T47D (cell line): ENCODE measurements at regions not wholly inside any gene's neighbourhood (a gene's known extent, or its start where the extent isn't known, plus 50 kb on each side); places are given as distances from the start of the nearest gene placed in this dataset.
"Not testable (repeated sequence)": the region's sequence is repeated elsewhere in the genome, so short reads cannot be mapped to it uniquely, and the experiment has no call there.

Experiments
- DNase-seq, 2 experiments: peaks; one replicate each; pipeline versions ENCODE4 v3.0.0 to v3.0.0-alpha.2; 2011 to 2012; ENCODE audit warnings: low read depth in 1 of 2, low spot score in 1 of 2
- JUND ChIP-seq: IDR thresholded peaks from 2 replicates; pipeline ENCODE4 v1.6.1; 2012; ENCODE audit warnings: low read depth
- in situ Hi-C: cut with HindIII; loops from 2 replicates; pipeline ENCODE4 v1.10.0; 2016; ENCODE audit warnings: low sequenced_read_pairs, low pct_unique_long_range_greater_than_20kb

DNA sequence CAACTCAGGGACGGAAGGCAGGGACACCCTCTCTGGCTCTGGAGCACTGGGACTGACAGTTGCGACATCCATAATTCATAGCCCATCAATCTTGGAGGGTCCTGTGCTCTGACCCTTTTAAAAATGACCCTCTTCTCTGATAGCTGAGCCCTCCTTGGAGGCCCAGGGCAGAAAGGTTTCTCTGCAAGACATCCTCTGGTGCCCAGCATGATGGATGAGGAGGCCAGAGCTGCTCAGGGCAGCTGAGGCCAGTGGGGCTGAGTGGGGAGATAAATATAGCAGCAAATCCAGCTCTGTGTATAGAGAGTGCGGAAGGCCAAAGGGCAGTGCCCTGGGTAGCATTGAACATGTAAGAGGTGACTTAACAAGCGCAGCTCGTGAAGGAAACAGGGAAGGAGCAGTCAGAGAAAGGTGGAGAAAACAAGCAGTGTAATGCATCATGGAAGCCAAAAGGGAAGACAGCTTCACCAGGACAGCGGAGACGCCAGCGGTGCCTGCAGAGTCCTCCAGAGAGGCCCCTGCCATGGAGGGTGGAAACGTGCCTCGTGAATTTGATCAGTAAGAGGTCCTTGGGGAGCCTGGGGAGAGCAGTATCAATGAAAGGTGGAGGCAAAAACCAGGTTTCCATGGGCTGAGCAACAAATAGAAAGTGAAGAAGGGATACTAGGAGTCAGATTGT lies 50.4 kb upstream of the FMOD start:
- in situ Hi-C loops: no loop called here
- DNase-seq: no peak
- no peak for TF ChIP-seq JUND

DNA sequence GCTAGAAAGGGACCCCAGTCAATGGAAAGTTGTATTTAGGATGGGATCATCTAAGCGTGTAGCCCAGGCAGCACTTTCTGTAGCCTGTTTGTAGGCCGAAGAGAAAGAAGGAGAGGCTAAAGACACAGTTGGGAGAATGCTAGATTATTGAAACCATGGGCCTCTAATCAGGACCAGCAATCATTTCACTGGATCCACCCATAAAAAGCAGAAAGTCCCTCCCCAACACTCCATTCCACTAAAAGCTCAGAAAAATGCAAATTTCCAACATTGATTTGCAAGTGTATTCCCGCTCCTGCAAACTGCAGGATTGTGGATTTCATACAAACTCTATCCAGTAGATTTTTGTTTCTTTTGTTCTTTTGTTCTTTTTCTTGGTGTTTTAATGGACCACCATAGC lies 51.2 kb upstream of the FMOD start:
- in situ Hi-C loops: no loop called here
- TF ChIP-seq JUND: no peak
- DNase-seq: no peak

DNA sequence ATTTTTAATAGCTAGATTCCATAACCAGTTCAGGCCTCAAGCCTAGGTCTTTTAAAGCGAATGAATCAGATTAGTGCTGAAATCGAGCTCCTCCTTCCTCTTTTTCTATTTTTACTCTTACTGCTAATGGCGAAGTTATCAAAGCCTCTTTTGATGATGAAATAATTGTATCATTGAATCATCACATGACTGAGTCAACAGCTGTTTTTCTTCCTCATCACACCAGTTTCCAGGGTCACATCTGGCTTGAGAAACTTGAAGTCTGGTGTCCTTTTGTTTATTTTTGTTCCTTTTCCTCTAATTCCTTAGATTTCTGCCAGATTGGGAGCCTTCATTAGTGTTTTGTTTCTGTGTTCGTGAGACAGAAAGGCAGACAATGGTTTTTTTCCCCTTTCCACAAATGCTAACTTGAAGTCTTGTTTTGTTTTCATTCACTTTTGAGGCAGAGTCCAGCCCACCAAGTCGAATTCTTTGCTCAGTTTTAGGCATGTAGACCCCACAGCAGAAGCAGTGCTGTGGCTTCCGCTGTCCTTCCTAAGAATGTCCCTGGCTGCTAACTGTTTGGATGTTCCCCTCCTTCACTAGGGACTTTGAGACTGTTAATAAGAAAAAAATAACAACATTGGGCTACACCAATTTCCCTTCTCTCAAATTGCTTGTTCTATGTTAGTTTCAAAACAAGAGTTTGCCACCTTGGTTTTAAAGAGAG lies 51.9 kb upstream of the FMOD start:
- in situ Hi-C loops: no loop called here
- TF ChIP-seq JUND: no peak

DNA sequence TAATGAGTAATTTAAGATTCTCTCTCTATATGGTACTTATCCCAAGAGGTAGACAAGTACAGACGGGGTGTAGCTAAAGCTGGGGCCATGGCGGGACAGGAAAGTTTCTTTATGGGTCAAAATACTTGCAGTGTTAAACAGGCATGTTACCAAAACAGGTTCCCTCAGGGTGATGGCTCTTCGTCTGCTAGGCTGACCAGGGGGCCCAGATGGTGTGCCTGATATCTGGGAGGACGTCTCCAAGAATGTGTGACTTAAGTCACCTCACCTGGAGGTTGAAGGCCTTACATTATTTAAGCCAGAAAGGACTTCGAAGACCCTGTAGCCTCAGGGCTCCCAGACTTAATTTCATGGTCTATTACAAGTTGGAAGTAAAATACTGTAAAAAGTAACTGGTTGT lies 52.7 kb upstream of the FMOD start:
- in situ Hi-C loops: no loop called here
- no peak for TF ChIP-seq JUND
- no peak for DNase-seq

More for the DNA sequence above, 51.9 kb upstream of the FMOD start:
- no peak for DNase-seq

DNA sequence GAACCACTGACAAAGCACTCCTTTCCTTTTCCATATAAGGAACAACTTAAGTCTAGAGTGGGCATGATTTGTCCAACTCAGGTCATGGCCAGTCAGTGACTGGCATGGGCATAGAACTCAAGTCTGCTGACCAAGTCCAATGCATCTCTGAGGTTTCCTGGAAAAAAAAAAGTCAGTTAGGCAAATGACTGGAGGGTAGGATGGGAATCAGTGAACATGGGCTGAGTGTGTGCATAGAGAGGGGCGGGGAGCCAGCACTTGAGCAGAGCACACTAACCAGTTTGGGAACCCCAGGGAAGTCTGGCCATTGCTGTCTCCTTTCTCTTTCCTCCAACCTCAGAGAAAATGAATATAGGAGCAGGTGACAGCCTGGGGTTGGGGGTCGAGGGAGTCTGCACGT lies 53.6 kb upstream of the FMOD start:
- no peak for DNase-seq
- no peak for TF ChIP-seq JUND
- in situ Hi-C loops: no loop called here

DNA sequence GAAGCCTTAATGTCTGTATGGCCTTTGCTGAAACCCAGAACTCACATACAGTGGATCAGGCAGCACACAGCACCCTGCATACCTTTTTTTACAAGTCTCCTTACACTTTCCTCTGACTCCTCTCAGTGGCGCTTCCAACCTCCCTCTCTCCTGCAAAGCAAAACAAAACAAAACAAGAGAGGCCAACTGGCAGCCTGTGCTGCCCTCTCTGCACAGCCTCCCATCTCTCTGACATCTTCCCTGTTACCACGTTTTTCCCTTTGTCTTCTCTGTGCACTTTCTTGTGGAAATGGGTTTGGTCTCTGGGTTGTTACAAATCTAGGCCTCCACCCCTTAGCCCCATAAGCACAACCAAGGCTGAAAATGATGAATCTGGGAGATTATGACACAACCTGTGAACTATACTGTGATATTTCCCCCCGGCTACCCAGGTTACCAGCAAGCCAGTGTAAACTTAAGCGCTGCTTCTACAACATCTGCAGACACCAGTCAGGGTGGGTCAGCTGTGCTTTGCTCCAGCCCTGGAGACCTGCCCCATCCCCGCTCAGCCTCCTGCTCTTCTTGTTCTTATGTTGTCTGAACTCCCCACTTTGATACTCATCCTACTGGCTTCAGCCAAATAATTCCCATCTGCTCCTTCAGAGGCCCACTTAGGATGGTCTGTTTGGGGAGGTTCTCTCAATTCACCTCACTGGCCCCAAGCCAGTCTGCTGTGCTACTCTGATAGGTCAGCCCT lies 54.9 kb upstream of the FMOD start:
- no peak for DNase-seq
- in situ Hi-C loops: no loop called here
- TF ChIP-seq JUND: no peak

DNA sequence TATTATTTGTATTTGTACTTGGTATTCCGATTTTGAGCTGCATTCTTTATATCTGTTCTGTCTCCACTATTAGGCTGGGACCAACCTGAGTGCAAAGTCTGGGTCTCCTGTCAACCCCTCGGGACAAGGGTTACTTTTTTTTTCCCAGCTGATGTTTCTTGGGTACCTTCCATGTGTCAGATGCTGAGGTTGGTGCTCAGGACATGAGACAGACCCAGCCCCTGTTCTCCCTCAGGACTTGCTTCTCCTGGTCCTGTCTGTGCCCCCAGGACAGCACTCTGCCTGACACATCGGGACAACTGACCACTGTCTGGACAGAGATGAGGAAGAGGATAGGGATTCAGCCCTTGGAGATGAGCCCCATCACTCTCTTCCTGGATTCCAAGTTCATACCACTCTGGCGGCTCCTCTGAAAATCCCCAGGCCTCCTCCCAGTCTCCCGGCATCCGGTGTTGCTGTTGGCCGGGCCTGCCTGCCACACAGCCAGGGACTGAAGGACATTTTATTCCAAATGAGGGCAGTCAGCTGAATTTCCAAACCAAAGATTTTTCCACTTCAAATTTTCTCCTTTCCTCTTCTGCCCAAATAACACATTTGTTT lies 55.6 kb upstream of the FMOD start:
- in situ Hi-C loops: no loop called here
- TF ChIP-seq JUND: no peak
- DNase-seq: no peak

DNA sequence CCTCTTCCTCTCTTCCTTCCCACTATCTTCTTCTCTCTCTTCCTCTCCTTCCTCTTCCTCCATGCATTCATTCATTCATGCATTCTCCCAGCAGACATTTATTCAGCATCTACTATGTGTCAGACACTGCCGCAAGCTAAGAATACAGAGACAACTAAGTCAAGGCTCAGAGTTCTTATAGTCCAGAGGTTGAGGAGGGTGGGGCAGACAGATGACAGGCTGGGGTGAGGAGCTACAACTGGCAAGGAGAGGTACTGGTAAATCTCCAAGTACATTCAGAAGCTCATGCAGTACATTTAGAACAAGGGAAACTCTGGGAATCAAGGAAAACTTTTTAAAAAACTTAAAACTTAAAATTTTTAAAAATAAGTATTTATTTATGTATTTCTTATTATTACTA lies 56.4 kb upstream of the FMOD start:
- DNase-seq: no peak
- in situ Hi-C loops: no loop called here
- TF ChIP-seq JUND: no peak

DNA sequence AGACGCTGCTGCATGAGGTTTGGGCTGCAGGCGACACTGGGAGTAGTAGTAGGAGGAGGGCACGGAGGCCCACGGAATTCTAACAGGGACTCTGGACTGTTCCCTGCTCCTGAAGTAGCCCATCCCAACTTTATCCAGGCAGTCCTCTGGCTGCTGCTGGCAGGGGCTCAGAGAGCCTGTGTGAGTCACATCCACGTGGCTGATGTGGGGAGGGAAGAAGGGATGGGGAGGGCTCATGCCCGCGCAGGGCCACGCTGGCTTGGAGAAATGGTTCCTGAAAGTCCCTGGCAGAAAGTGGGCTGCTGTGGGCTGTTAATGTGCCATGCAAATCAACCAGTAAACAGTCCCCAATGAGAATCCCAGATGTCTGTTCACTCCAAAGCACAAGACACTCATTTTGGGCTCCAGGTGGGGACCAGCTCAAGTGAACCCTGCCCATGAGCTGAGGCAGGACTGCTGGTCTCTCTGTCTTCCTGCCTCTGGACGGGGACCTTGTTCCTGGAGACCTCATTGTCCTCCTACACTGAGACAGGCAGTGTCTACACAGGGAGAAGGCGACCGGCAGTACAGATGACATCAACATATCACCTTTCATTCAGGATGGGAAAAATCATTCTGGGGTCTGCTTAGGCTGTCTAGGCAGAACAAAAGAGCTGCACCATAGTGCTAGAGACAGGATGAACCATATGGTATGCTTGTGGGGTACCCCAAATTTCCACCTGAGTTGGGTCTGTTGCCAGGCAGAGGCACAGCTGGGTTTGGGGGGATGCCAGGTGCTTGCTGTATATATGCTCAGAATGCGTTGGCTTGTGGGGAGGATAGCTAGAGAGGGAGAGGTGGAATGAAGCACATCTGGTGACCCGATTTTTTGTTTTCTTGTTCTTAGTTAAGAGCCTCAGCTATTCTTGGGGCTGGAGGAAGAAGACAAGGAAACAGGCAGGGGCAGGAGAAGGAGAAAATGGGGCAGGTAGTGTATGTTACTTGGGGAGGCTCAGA lies 57.9 kb upstream of the FMOD start:
- no peak for DNase-seq
- in situ Hi-C loops: no loop called here
- TF ChIP-seq JUND: no peak

DNA sequence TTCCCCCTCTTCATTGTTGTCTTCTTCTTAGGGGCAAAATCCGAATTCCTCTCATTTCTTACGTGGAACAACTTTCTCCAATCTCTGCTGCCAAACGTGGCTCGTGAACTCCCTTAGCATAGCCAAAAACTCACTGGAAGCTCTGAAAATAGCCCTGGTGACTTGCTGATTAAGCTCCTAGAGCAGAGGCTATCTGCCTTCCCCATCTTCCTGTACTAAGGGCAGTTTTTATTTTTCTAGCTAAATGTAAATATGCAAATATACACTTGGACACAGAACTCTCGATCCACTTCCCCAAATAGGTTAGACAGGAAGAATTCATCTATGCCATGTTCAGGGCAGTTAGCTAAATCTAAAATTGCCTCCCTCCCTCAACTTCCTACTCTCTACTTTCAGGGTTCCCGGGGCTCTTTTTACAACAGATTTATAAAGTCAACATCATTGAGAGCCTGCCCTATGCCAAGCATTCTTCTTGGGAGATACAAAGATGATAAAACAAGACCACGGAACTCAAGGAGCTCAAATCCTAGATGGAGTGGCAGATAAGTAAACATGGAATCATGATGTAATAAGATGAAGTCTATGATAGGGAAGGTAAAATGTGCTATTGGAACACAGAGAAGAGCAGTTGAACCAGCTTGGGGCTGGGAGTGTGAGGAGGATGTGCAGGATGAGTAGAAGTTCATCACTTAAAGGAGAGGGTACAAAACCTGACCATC lies 59.4 kb upstream of the FMOD start:
- in situ Hi-C loops: no loop called here
- peak; percentile 92 for TF ChIP-seq JUND
- DNase-seq: peak in 1 of 2 experiments; percentile 86

DNA sequence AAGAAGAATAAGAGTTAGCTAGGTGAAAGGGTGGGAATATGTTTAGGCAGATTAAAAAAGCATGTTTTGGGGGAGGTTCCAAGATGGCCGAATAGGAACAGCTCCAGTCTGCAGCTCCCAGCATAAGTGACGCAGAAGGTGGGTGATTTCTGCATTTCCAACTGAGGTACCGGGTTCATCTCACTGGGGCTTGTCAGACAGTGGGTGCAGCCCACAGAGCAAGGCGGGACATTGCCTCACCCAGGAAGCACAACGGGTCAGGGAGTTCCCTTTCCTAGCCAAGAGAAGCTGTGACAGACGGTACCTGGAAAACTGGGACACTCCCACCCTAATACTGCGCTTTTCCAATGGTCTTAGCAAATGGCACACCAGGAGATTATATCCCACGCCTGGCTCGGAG lies 60.5 kb upstream of the FMOD start:
- DNase-seq, in situ Hi-C loops: not testable (repeated sequence)

DNA sequence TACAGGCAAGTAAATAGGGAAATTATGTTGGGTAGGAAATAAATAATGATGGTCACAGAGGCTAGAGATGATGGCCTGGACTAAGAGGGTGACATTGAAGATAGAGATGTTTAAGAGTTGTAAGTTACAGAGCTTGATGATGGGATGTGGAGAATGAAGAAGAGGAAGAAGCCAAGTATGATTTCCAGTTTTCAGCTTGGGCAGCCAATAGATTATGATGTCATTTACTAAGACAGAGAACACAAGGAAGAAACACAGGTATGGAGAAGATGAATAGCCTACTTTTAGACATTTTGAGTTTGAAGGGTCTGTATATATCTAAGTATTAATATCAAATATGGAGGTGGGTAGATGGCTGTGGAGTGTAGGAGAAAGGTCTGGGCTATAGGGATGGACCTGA lies 56.0 kb upstream of the PRELP start:
- DNase-seq: no peak
- no peak for TF ChIP-seq JUND
- in situ Hi-C loops: no loop called here
